B cell (primary cell): ENCODE measurements at regions not wholly inside any gene's neighbourhood (a gene's known extent, or its start where the extent isn't known, plus 50 kb on each side); places are given as distances from the start of the nearest gene placed in this dataset.

Experiments
- ATAC-seq: fragments of 200-7000 bp; cut with Tn5 transposase; one replicate; pipeline ENCODE4 v1.10.0; 2021; ENCODE audit warnings: low read depth, mild to moderate bottlenecking, moderate number of reproducible peaks, moderate library complexity
- CTCF ChIA-PET: fragments of 350-600 bp; sonication (Branson Sonifier 250); formaldehyde crosslinking; loops from one replicate; lab custom pipeline; 2021; ENCODE audit warnings: antibody characterized with exemption, inconsistent platforms; lab: Charles Lee
- POLR2A ChIA-PET: fragments of 350-600 bp; sonication (Branson Sonifier 250); formaldehyde crosslinking; loops from one replicate; lab custom pipeline; 2021; ENCODE audit warnings: antibody characterized with exemption; lab: Charles Lee
- DNase-seq: peaks from one replicate; pipeline ENCODE4 v3.0.0; 2013
- H2AFZ ChIP-seq: 2 replicates; pipeline ENCODE4 v1.6.1; 2012; ENCODE audit warnings: mild to moderate bottlenecking, low read depth, low read length; ENCODE audit not compliant: insufficient read depth, poor library complexity, severe bottlenecking
- H3K27ac ChIP-seq, 2 donors: 1 replicate in 1 of 2; 2 replicates in 1 of 2; pipeline ENCODE4 v1.5.1; 2012 to 2013; ENCODE audit warnings: low read length in 2 of 2, mild to moderate bottlenecking in 2 of 2, moderate library complexity in 1 of 2
- H3K27me3 ChIP-seq, 4 experiments: fragments of 200-600 bp in 1 of 4; sonication (generic) in 1 of 4; replicated peaks in 1 of 4; 1 replicate in 2 of 4; 2 replicates in 2 of 4; pipeline versions ENCODE4 v1.6.1 to v1.7.0; 2013 to 2016; ENCODE audit warnings: low read length in 3 of 4, mild to moderate bottlenecking in 2 of 4, mixed read lengths in 1 of 4, moderate library complexity in 1 of 4; ENCODE audit not compliant: insufficient read depth in 4 of 4, control insufficient read depth in 3 of 4; ENCODE audit errors: control extremely low read depth in 1 of 4
- H3K36me3 ChIP-seq, 2 experiments: replicated peaks in 1 of 2; 1 replicate in 1 of 2; 2 replicates in 1 of 2; pipeline versions ENCODE4 v1.6.1 to v1.7.1; 2013; ENCODE audit warnings: low read length in 1 of 2; ENCODE audit not compliant: insufficient read depth in 2 of 2, control insufficient read depth in 1 of 2; ENCODE audit errors: control extremely low read depth in 1 of 2, extremely low read depth in 1 of 2
- H3K4me1 ChIP-seq, 2 donors: fragments of 200-600 bp in 1 of 2; sonication (generic) in 1 of 2; 1 replicate in 1 of 2; 2 replicates in 1 of 2; pipeline versions ENCODE4 v1.5.1 to v1.6.1; 2013 to 2017; ENCODE audit warnings: low read length in 2 of 2; ENCODE audit not compliant: control insufficient read depth in 2 of 2, insufficient read depth in 2 of 2
- H3K4me2 ChIP-seq: replicated peaks from 2 replicates; pipeline ENCODE3; 2012; ENCODE audit warnings: mild to moderate bottlenecking, low read depth, low read length; ENCODE audit not compliant: poor library complexity, severe bottlenecking
- H3K4me3 ChIP-seq, 5 experiments: fragments of 200-600 bp in 1 of 5; sonication (generic) in 1 of 5; 1 replicate in 3 of 5; 2 replicates in 2 of 5; pipeline versions ENCODE4 v1.5.1 to v1.7.0; 2011 to 2016; ENCODE audit warnings: low read length in 4 of 5, mild to moderate bottlenecking in 4 of 5, low read depth in 2 of 5, control low read depth in 1 of 5, moderate library complexity in 1 of 5; ENCODE audit not compliant: insufficient read depth in 1 of 5; ENCODE audit errors: control extremely low read depth in 1 of 5, extremely low read depth in 1 of 5
- H3K79me2 ChIP-seq: fragments of 200-600 bp; sonication (generic); one replicate; pipeline ENCODE4 v1.6.0; 2016; ENCODE audit warnings: low read length; ENCODE audit not compliant: control insufficient read depth, insufficient read depth
- H3K9ac ChIP-seq: fragments of 200-600 bp; sonication (generic); 2 replicates; pipeline ENCODE4 v1.6.1; 2017; ENCODE audit warnings: mild to moderate bottlenecking, low read length, moderate library complexity
- H3K9me3 ChIP-seq, 3 donors: one replicate each; pipeline versions ENCODE4 v1.6.1 to v1.7.1; 2013; ENCODE audit warnings: low read length in 2 of 3; ENCODE audit not compliant: control insufficient read depth in 2 of 3, insufficient read depth in 1 of 3; ENCODE audit errors: control extremely low read depth in 1 of 3
- H4K20me1 ChIP-seq: 2 replicates; pipeline ENCODE4 v1.6.0; 2012; ENCODE audit warnings: mild to moderate bottlenecking, low read length; ENCODE audit not compliant: insufficient read depth, control insufficient read depth, poor library complexity, severe bottlenecking
- H3K27ac Mint-ChIP-seq: one replicate; pipeline ENCODE4 v1.8.0; 2021; ENCODE audit warnings: mixed read lengths
- H3K27me3 Mint-ChIP-seq: one replicate; pipeline ENCODE4 v1.8.0; 2021; ENCODE audit warnings: mixed read lengths
- H3K4me1 Mint-ChIP-seq: one replicate; pipeline ENCODE4 v1.8.0; 2021; ENCODE audit warnings: mixed read lengths
- H3K4me3 Mint-ChIP-seq: one replicate; pipeline ENCODE4 v1.8.0; 2021; ENCODE audit warnings: mixed read lengths
- H3K9me3 Mint-ChIP-seq: one replicate; pipeline ENCODE4 v1.8.0; 2022; ENCODE audit warnings: mixed read lengths; ENCODE audit not compliant: insufficient read depth
- CTCF ChIP-seq: fragments of 200-600 bp; IDR thresholded peaks from one replicate; pipeline ENCODE4 v1.8.0; 2022; ENCODE audit warnings: antibody characterized with exemption, mild to moderate bottlenecking
- EZH2 ChIP-seq: IDR thresholded peaks from 2 replicates; pipeline ENCODE4 v1.6.1; 2012; ENCODE audit warnings: borderline replicate concordance, low read depth, mild to moderate bottlenecking, moderate library complexity, low read length; ENCODE audit not compliant: insufficient read depth, poor library complexity, severe bottlenecking
- WGBS: methylation state at CpG from one replicate; pipeline ENCODE4 v1.1.5; 2013; ENCODE audit warnings: missing lambda C conversion rate; ENCODE audit not compliant: insufficient coverage; 5-methylcytosine and 5-hydroxymethylcytosine counted together
- intact Hi-C: fragments of 100-400 bp; cut with micrococcal nuclease; formaldehyde crosslinking; loops from one replicate; pipeline ENCODE4 v1.10.0; 2022

- DNase-seq (no peak), ATAC-seq (no peak)
- H3K27me3 Mint-ChIP-seq = no peaks in the 10 kb centered on the region
- no peak overlapping the region for H3K4me3 ChIP-seq
- peaks cover 0 to 4% (median 3%) of the 10 kb centered on the region in 3 donors for H3K9me3 ChIP-seq
- no peaks in the 10 kb centered on the region for H3K36me3 ChIP-seq
- peaks cover 20 to 26% of the 10 kb centered on the region in 2 donors for H3K4me1 ChIP-seq
- H3K4me2 ChIP-seq = no peak overlapping the region
- 75% methylated on average over 1 of the region's 2 CpGs for WGBS
- intact Hi-C loops = loop anchor here (10.0 kb wide), 2 partner anchors 354 to 804 kb away; partner anchors contain the start of gene RPL37
- no peak overlapping the region for H3K27ac ChIP-seq
- no peak overlapping the region for H3K9ac ChIP-seq
- ChIA-PET CTCF (interaction anchor here (1.2 to 2.2 kb wide), 5 partner anchors 9 to 704 kb away, joined by 3 to 7 read pairs (median 5); no protein-coding TSS in a partner anchor), POLR2A (no interaction called here)
- peaks cover 41% of the 10 kb centered on the region for H3K4me1 Mint-ChIP-seq
- H3K4me3 Mint-ChIP-seq = no peak overlapping the region
- H3K27ac Mint-ChIP-seq = no peak overlapping the region
- no peak overlapping the region for H2AFZ ChIP-seq
- no peak for TF ChIP-seq EZH2
- no peaks in the 10 kb centered on the region for H3K27me3 ChIP-seq
- H3K79me2 ChIP-seq = no peaks in the 10 kb centered on the region
- H3K9me3 Mint-ChIP-seq = peaks cover 9% of the 10 kb centered on the region
- no peaks in the 10 kb centered on the region for H4K20me1 ChIP-seq
These were observed 605.9 kb upstream of the DAB2 start for GRCh38 chr5:40030661-40031060.

- TF ChIP-seq EZH2 = no peak
- TF ChIP-seq CTCF = no peak
- Histone ChIP-seq H3K9me3 (peaks cover 0 to 4% (median 3%) of the 10 kb centered on the region in 3 donors), H3K79me2 (no peaks in the 10 kb centered on the region), H2AFZ (no peak overlapping the region), H3K27ac (no peak overlapping the region), H4K20me1 (no peaks in the 10 kb centered on the region), H3K27me3 (no peaks in the 10 kb centered on the region), H3K4me1 (peaks cover 20 to 26% of the 10 kb centered on the region in 2 donors), H3K36me3 (no peaks in the 10 kb centered on the region), H3K4me3 (no peak overlapping the region), H3K4me2 (no peak overlapping the region), H3K9ac (no peak overlapping the region)
- Mint-ChIP-seq H3K4me1 (peaks cover 39% of the 10 kb centered on the region), H3K27ac (no peak overlapping the region), H3K9me3 (peaks cover 9% of the 10 kb centered on the region), H3K27me3 (no peaks in the 10 kb centered on the region), H3K4me3 (no peak overlapping the region)
- WGBS = no CpG with 5 or more reads among the region's 5 CpGs
- POLR2A ChIA-PET = no interaction called here
- intact Hi-C loops = loop anchor here (10.0 kb wide), 3 partner anchors 355 to 805 kb away; partner anchors contain the start of gene RPL37
- ATAC-seq (no peak), DNase-seq (no peak)
- CTCF ChIA-PET = interaction anchor here (1.2 to 2.2 kb wide), 5 partner anchors 8 to 705 kb away, joined by 3 to 7 read pairs (median 5); no protein-coding TSS in a partner anchor
These were observed 605.1 kb upstream of the DAB2 start for GRCh38 chr5:40029711-40030495.
